K562 (cell line): ENCODE measurements at regions not wholly inside any gene's neighbourhood (a gene's known extent, or its start where the extent isn't known, plus 50 kb on each side); places are given as distances from the start of the nearest gene placed in this dataset.

Source experiments
- ATAC-seq: fragments of 200-7000 bp; cut with Tn5 transposase; 3 replicates; pipeline ENCODE4 v1.9.1; 2020; ENCODE audit warnings: moderate library complexity
- BruUV-seq: library from RNA; stranded (reverse); fragments of 400-500 nt; replicated peaks from 2 replicates; lab custom pipeline; 2021; lab: Mats Ljungman, UMichigan
- CTCF ChIA-PET: fragments of 300-600 bp; formaldehyde crosslinking; extraction: SDS; loops from one replicate; lab custom pipeline; 2021; ENCODE audit warnings: low intra/inter-chr PET ratio; lab: Yijun Ruan, JAX
- POLR2A ChIA-PET: fragments of 300-600, 350-650 bp; sonication (Branson Sonifier 250); formaldehyde crosslinking; extraction: SDS; loops from one replicate; lab custom pipeline; 2021; ENCODE audit warnings: antibody characterized with exemption, inconsistent platforms; lab: Yijun Ruan, JAX
- DNase-seq, 4 experiments: peaks; one replicate each; pipeline versions ENCODE4 v3.0.0 to v3.0.0-alpha.2; 2011 to 2018; ENCODE audit warnings: low spot score in 3 of 4, mixed read lengths in 3 of 4; ENCODE audit errors: extremely low read depth in 1 of 4
- FAIRE-seq: peaks from 2 replicates; lab custom pipeline; 2011; peaks lifted over from hg19 to GRCh38; lab: Jason Lieb, UNC
- H2AFZ ChIP-seq: 2 replicates; pipeline ENCODE4 v1.6.0; 2011; ENCODE audit warnings: low read depth, low read length, control low read depth, inconsistent platforms
- H3K27ac ChIP-seq: fragments of 200-600 bp; 3 replicates; pipeline ENCODE4 v1.8.0; 2011; ENCODE audit warnings: low read depth, mild to moderate bottlenecking, control low read depth, inconsistent platforms, low read length, moderate library complexity, mixed read lengths; ENCODE audit errors: extremely low read depth
- H3K27me3 ChIP-seq, 2 experiments: fragments of 300-600 bp in 1 of 2; 2 replicates in 1 of 2; 3 replicates in 1 of 2; pipeline versions ENCODE4 v1.6.0 to v1.8.0; 2011; ENCODE audit warnings: inconsistent platforms in 2 of 2, low read length in 2 of 2, mild to moderate bottlenecking in 1 of 2, mixed read lengths in 1 of 2, moderate library complexity in 1 of 2; ENCODE audit not compliant: control insufficient read depth in 2 of 2, insufficient read depth in 2 of 2
- H3K36me3 ChIP-seq: fragments of 300-600 bp; 3 replicates; pipeline ENCODE4 v1.8.0; 2011; ENCODE audit warnings: mild to moderate bottlenecking, low read length, inconsistent platforms; ENCODE audit not compliant: control insufficient read depth, insufficient read depth
- H3K4me1 ChIP-seq, 2 experiments: fragments of 200-600 bp in 1 of 2; replicated peaks in 1 of 2; 2 replicates in 1 of 2; 3 replicates in 1 of 2; pipeline versions ENCODE4 v1.5.1 to v1.8.0; 2011; ENCODE audit warnings: inconsistent platforms in 2 of 2, low read length in 2 of 2, mild to moderate bottlenecking in 1 of 2, mixed read lengths in 1 of 2, moderate library complexity in 1 of 2; ENCODE audit not compliant: control insufficient read depth in 2 of 2, insufficient read depth in 2 of 2
- H3K4me2 ChIP-seq: 2 replicates; pipeline ENCODE4 v1.6.1; 2011; ENCODE audit warnings: low read length, control low read depth, inconsistent platforms, mixed read lengths; ENCODE audit not compliant: insufficient read depth
- H3K4me3 ChIP-seq: fragments of 200-600 bp; sonication (generic), shearing (Covaris generic); 2 replicates; pipeline ENCODE4 v1.5.1; 2016; ENCODE audit warnings: control low read depth, inconsistent platforms
- H3K79me2 ChIP-seq: fragments of 200-600 bp; 3 replicates; pipeline ENCODE4 v1.8.0; 2011; ENCODE audit warnings: low read length, inconsistent platforms; ENCODE audit not compliant: control insufficient read depth, insufficient read depth
- H3K9ac ChIP-seq, 2 experiments: 2 replicates each; pipeline versions ENCODE4 v1.6.0 to v1.6.1; 2011; ENCODE audit warnings: low read depth in 2 of 2, low read length in 2 of 2, control low read depth in 1 of 2, inconsistent platforms in 1 of 2, mild to moderate bottlenecking in 1 of 2, mixed read lengths in 1 of 2; ENCODE audit not compliant: insufficient read depth in 1 of 2
- H3K9me1 ChIP-seq: one replicate; pipeline ENCODE4 v1.6.0; 2011; ENCODE audit warnings: inconsistent platforms, mild to moderate bottlenecking, low read length, moderate library complexity; ENCODE audit not compliant: control insufficient read depth, insufficient read depth
- H3K9me3 ChIP-seq: replicated peaks from 2 replicates; pipeline ENCODE4 v1.5.1; 2011; ENCODE audit warnings: low read depth, low read length, inconsistent platforms; ENCODE audit not compliant: control insufficient read depth, insufficient read depth
- H4K20me1 ChIP-seq: replicated peaks from 2 replicates; pipeline ENCODE4 v1.6.1; 2011; ENCODE audit warnings: low read length, inconsistent platforms, mixed read lengths; ENCODE audit not compliant: control insufficient read depth, insufficient read depth
- E2F8 ChIP-seq: fragments of 450-650 bp; IDR thresholded peaks from 2 replicates; pipeline ENCODE4 v1.7.1; 2018; ENCODE audit warnings: mild to moderate bottlenecking, low read depth; ENCODE audit not compliant: partially characterized antibody
- NCOA2 ChIP-seq, 2 experiments: fragments of 450-650 bp; IDR thresholded peaks; 2 replicates each; pipeline ENCODE4 v1.6.1; 2018; ENCODE audit warnings: mild to moderate bottlenecking in 2 of 2, moderate library complexity in 1 of 2; ENCODE audit not compliant: partially characterized antibody in 2 of 2
- in situ Hi-C: fragments of 300-500 bp; cut with MboI; formaldehyde crosslinking; loops from 4 replicates; pipeline ENCODE4 v1.15.0; 2018; ENCODE audit warnings: inconsistent platforms, mixed read lengths
- intact Hi-C: fragments of 100-400 bp; cut with micrococcal nuclease; formaldehyde crosslinking; loops from 2 replicates; pipeline ENCODE4 v1.14.2; 2022

GRCh38 chr3:124621498-124621897 is 108.8 kb upstream of the UMPS start (continued):
- TF ChIP-seq E2F8, result no peak
- TF ChIP-seq, all 486 proteins: peak for 34

- Histone ChIP-seq H3K9me3 (no peaks in the 10 kb centered on the region), H3K36me3 (no peaks in the 10 kb centered on the region), H3K4me1 (peaks cover 5 to 34% of the 10 kb centered on the region in 2 experiments), H2AFZ (no peak overlapping the region), H4K20me1 (no peaks in the 10 kb centered on the region), H3K4me3 (no peak overlapping the region), H3K9ac (no peak overlapping the region), H3K27me3 (no peaks in the 10 kb centered on the region), H3K9me1 (no peaks in the 10 kb centered on the region), H3K4me2 (no peak overlapping the region), H3K79me2 (no peaks in the 10 kb centered on the region; the same call in 2 of the 3 replicates), H3K27ac (no peak overlapping the region)
- ATAC-seq (no peak), DNase-seq (no peak), FAIRE-seq (no peak)
- no peak for TF ChIP-seq NCOA2 (IDR thresholded peaks at IDR 0.05; ENCODE audit: partially characterized antibody in 2 of 2)
- CTCF ChIA-PET, result no interaction called here
- intact Hi-C loops, result no loop called here
- POLR2A ChIA-PET, result no interaction called here
- in situ Hi-C loops, result no loop called here
- no TSS peak for BruUV-seq
Measured at GRCh38 chr3:124625074-124625473, 105.2 kb upstream of the UMPS start.
